ENCODE measurements at regions not wholly inside any gene's neighbourhood (a gene's known extent, or its start where the extent isn't known, plus 50 kb on each side); places are given as distances from the start of the nearest gene placed in this dataset.
A peak's percentile ranks its signal among the peaks of the same experiment; 100 is the strongest.

- WGBS, 2 donors: 86 to 95% methylated on average over 3 of the region's 3 CpGs
- DNase-seq (ENCODE audit: low spot score in 2 of 2): no peak
- TF ChIP-seq POLR2A (IDR thresholded peaks at IDR 0.05) (no peak), CTCF (IDR thresholded peaks at IDR 0.05) (no peak)
- intact Hi-C loops (cut with DNase I; ENCODE audit: low total_unique reads): no loop called here
- no peak overlapping the region for H3K4me3 ChIP-seq (ENCODE audit: low read depth, poor library complexity, severe bottlenecking)
These were observed 153.8 kb downstream of the PLPP3 start for GRCh38 chr1:56425494-56426037.

- TF ChIP-seq CTCF (IDR thresholded peaks at IDR 0.05): no peak
- no peak for TF ChIP-seq POLR2A (IDR thresholded peaks at IDR 0.05)
- 73 to 88% methylated on average over 6 of the region's 6 CpGs for WGBS, 2 donors
- no peak overlapping the region for H3K4me3 ChIP-seq (ENCODE audit: low read depth, poor library complexity, severe bottlenecking)
- intact Hi-C loops (cut with DNase I; ENCODE audit: low total_unique reads): no loop called here
- DNase-seq (ENCODE audit: low spot score in 2 of 2): peak in 1 of 2 donors; percentile 40
These were observed 154.4 kb downstream of the PLPP3 start for GRCh38 chr1:56424744-56425493.

DNA sequence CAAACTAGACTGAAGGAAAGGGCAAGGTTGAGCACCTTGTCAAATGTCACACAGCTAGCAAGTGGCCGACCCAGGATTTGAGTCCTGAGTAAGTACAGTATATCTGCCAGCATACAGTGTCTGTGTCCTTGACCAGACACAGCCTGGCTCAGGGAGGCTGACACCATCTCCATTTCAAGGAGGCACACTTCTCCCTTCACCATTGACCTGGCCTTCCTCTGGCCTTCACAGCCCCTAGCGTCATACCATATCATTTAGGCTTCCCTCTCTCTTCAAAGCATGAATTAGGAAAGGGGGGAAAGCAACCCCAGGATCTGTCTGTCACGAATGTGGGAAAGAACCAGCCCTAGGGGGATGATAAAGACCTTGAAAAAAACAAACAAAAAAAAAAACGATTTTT lies 155.6 kb downstream of the PLPP3 start:
- no peak overlapping the region for H3K4me3 ChIP-seq (ENCODE audit: low read depth, poor library complexity, severe bottlenecking)
- intact Hi-C loops (cut with DNase I; ENCODE audit: low total_unique reads): no loop called here
- no peak for DNase-seq (ENCODE audit: low spot score in 2 of 2)
- WGBS, 2 donors: 76 to 80% methylated on average over 4 of the region's 4 CpGs
- no peak for TF ChIP-seq POLR2A (IDR thresholded peaks at IDR 0.05)
- no peak for TF ChIP-seq CTCF (IDR thresholded peaks at IDR 0.05)

DNA sequence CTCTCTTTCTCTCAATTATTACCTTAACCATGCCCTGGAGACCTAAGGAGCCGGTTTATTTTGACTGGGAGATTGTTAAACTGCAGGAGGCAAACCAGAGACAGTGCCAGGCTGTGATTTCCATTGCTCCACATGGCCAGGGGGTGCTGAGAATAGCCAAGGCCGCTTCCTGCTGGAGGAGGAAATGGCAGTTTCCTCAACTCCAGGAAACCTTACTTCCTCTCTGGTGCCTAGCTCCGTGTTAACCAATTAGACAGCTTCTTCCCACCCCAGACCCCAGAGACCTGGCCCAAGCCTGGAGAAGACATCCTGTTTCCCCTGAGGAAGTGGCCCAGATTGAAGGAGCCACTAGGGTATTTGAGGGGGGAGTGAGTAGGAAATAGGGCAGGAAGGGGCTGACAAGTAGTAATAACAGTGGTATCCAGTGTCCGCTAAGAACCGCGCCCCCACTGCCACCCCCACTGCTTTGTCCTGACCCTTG lies 161.2 kb downstream of the PLPP3 start:
- H3K4me3 ChIP-seq (ENCODE audit: low read depth, poor library complexity, severe bottlenecking): no peak overlapping the region
- TF ChIP-seq CTCF (IDR thresholded peaks at IDR 0.05): no peak
- TF ChIP-seq POLR2A (IDR thresholded peaks at IDR 0.05): no peak
- intact Hi-C loops (cut with DNase I; ENCODE audit: low total_unique reads): no loop called here
- 82 to 86% methylated on average over 6 of the region's 6 CpGs for WGBS, 2 donors
- DNase-seq (ENCODE audit: low spot score in 2 of 2): no peak

- no peak for TF ChIP-seq POLR2A (IDR thresholded peaks at IDR 0.05)
- no peak for TF ChIP-seq CTCF (IDR thresholded peaks at IDR 0.05)
- no peak overlapping the region for H3K4me3 ChIP-seq (ENCODE audit: low read depth, poor library complexity, severe bottlenecking)
- intact Hi-C loops (cut with DNase I; ENCODE audit: low total_unique reads): no loop called here
- WGBS, 2 donors: 78 to 88% methylated on average over 4 of the region's 4 CpGs
- no peak for DNase-seq (ENCODE audit: low spot score in 2 of 2)
These were observed 161.7 kb downstream of the PLPP3 start for GRCh38 chr1:56417646-56418045.

All from lower leg skin (tissue), 4 donors.